H9 (cell line): ENCODE measurements at regions not wholly inside any gene's neighbourhood (a gene's known extent, or its start where the extent isn't known, plus 50 kb on each side); places are given as distances from the start of the nearest gene placed in this dataset.

ENCODE experiments used
- DNase-seq: peaks from one replicate; pipeline ENCODE4 v3.0.0-alpha.2; 2017
- H2AFZ ChIP-seq: one replicate; pipeline ENCODE4 v1.6.1; 2013; ENCODE audit warnings: mild to moderate bottlenecking, low read length, control low read depth, moderate library complexity
- H2AK5ac ChIP-seq: 2 replicates; pipeline ENCODE4 v1.6.1; 2013; ENCODE audit warnings: low read length, control low read depth, mixed read lengths; ENCODE audit not compliant: insufficient read length
- H2BK120ac ChIP-seq: one replicate; pipeline ENCODE4 v1.6.1; 2013; ENCODE audit warnings: low read depth, mild to moderate bottlenecking, low read length, control low read depth, inconsistent platforms; ENCODE audit not compliant: poor library complexity, severe bottlenecking
- H2BK12ac ChIP-seq: 2 replicates; pipeline ENCODE4 v1.6.1; 2013; ENCODE audit warnings: low read length, control low read depth, mixed read lengths, low read depth; ENCODE audit not compliant: insufficient read length
- H2BK15ac ChIP-seq: 2 replicates; pipeline ENCODE4 v1.6.1; 2013; ENCODE audit warnings: low read depth, low read length, control low read depth
- H2BK20ac ChIP-seq: one replicate; pipeline ENCODE4 v1.6.1; 2013; ENCODE audit warnings: low read depth, mild to moderate bottlenecking, low read length, control low read depth, inconsistent platforms; ENCODE audit not compliant: poor library complexity, severe bottlenecking
- H2BK5ac ChIP-seq: 2 replicates; pipeline ENCODE4 v1.6.1; 2013; ENCODE audit warnings: low read length, control low read depth, mixed read lengths; ENCODE audit not compliant: insufficient read length
- H3K14ac ChIP-seq: 2 replicates; pipeline ENCODE4 v1.6.1; 2013; ENCODE audit warnings: low read length, control low read depth; ENCODE audit not compliant: insufficient read depth
- H3K18ac ChIP-seq: 2 replicates; pipeline ENCODE4 v1.6.1; 2013; ENCODE audit warnings: low read depth, mild to moderate bottlenecking, mixed read lengths, low read length, control low read depth; ENCODE audit not compliant: insufficient read length
- H3K23ac ChIP-seq: 2 replicates; pipeline ENCODE4 v1.6.1; 2013; ENCODE audit warnings: low read length, control low read depth, mixed read lengths, low read depth; ENCODE audit not compliant: insufficient read length
- H3K23me2 ChIP-seq: 2 replicates; pipeline ENCODE4 v1.6.1; 2013; ENCODE audit warnings: low read depth, mild to moderate bottlenecking, mixed read lengths, low read length, control low read depth; ENCODE audit not compliant: insufficient read length, poor library complexity, severe bottlenecking
- H3K27ac ChIP-seq: 2 replicates; pipeline ENCODE4 v1.5.1; 2013; ENCODE audit warnings: low read length, control low read depth, mixed read lengths, low read depth; ENCODE audit not compliant: insufficient read length
- H3K27me3 ChIP-seq: 2 replicates; pipeline ENCODE4 v1.6.1; 2013; ENCODE audit warnings: low read length, control low read depth, inconsistent platforms; ENCODE audit not compliant: insufficient read depth
- H3K4ac ChIP-seq: 2 replicates; pipeline ENCODE4 v1.6.1; 2013; ENCODE audit warnings: low read depth, mild to moderate bottlenecking, control low read depth, inconsistent platforms, low read length, moderate library complexity
- H3K4me1 ChIP-seq: 2 replicates; pipeline ENCODE4 v1.6.1; 2013; ENCODE audit warnings: low read length, control low read depth, inconsistent platforms; ENCODE audit not compliant: insufficient read depth
- H3K4me2 ChIP-seq: 2 replicates; pipeline ENCODE4 v1.6.1; 2013; ENCODE audit warnings: low read length, control low read depth, mixed read lengths; ENCODE audit not compliant: insufficient read length, insufficient read depth
- H3K56ac ChIP-seq: 2 replicates; pipeline ENCODE4 v1.6.1; 2013; ENCODE audit warnings: low read depth, mild to moderate bottlenecking, mixed read lengths, low read length, control low read depth; ENCODE audit not compliant: insufficient read length
- H3K79me1 ChIP-seq: 2 replicates; pipeline ENCODE4 v1.6.1; 2013; ENCODE audit warnings: low read depth, mild to moderate bottlenecking, moderate library complexity, low read length, control low read depth, inconsistent platforms; ENCODE audit not compliant: insufficient read depth, poor library complexity, severe bottlenecking
- H3K79me2 ChIP-seq: 2 replicates; pipeline ENCODE4 v1.6.1; 2013; ENCODE audit warnings: low read length, control low read depth, inconsistent platforms; ENCODE audit not compliant: insufficient read depth
- H3K9ac ChIP-seq: 2 replicates; pipeline ENCODE4 v1.6.1; 2013; ENCODE audit warnings: low read length, control low read depth, mixed read lengths; ENCODE audit not compliant: insufficient read length; ENCODE audit errors: extremely low read depth
- H3K9me3 ChIP-seq: one replicate; pipeline ENCODE4 v1.6.1; 2013; ENCODE audit warnings: low read depth, low read length, inconsistent platforms; ENCODE audit not compliant: control insufficient read depth
- H3T11ph ChIP-seq: one replicate; pipeline ENCODE4 v1.6.1; 2013; ENCODE audit warnings: mild to moderate bottlenecking, low read length, control low read depth, inconsistent platforms
- H4K20me1 ChIP-seq: one replicate; pipeline ENCODE4 v1.6.1; 2013; ENCODE audit not compliant: control insufficient read depth, insufficient read length, insufficient read depth
- H4K5ac ChIP-seq: 2 replicates; pipeline ENCODE4 v1.6.1; 2013; ENCODE audit warnings: low read depth, mild to moderate bottlenecking, mixed read lengths, low read length, control low read depth; ENCODE audit not compliant: insufficient read length
- H4K8ac ChIP-seq: replicated peaks from 2 replicates; pipeline ENCODE4 v1.6.1; 2013; ENCODE audit warnings: low read length, control low read depth, mixed read lengths, low read depth; ENCODE audit not compliant: insufficient read length
- H4K91ac ChIP-seq: 2 replicates; pipeline ENCODE4 v1.6.1; 2013; ENCODE audit warnings: low read depth, mild to moderate bottlenecking, moderate library complexity, mixed read lengths, low read length, control low read depth; ENCODE audit not compliant: insufficient read length
- H3K27ac Mint-ChIP-seq, 3 experiments: 2 replicates in 2 of 3; 3 replicates in 1 of 3; pipeline ENCODE4 v1.8.0; 2020 to 2021; ENCODE audit warnings: mixed read lengths in 3 of 3, mild to moderate bottlenecking in 1 of 3, moderate library complexity in 1 of 3
- H3K27me3 Mint-ChIP-seq: 2 replicates; pipeline ENCODE4 v1.8.0; 2021; ENCODE audit warnings: low read depth, mild to moderate bottlenecking, moderate library complexity, mixed read lengths
- H3K36me3 Mint-ChIP-seq, 3 experiments: 2 replicates in 2 of 3; 3 replicates in 1 of 3; pipeline ENCODE4 v1.8.0; 2020 to 2021; ENCODE audit warnings: low read depth in 3 of 3, mixed read lengths in 3 of 3; ENCODE audit not compliant: insufficient read depth in 1 of 3
- H3K4me1 Mint-ChIP-seq, 2 experiments: 2 replicates each; pipeline ENCODE4 v1.8.0; 2020; ENCODE audit warnings: mixed read lengths in 2 of 2
- H3K4me3 Mint-ChIP-seq, 2 experiments: 2 replicates in 1 of 2; 3 replicates in 1 of 2; pipeline ENCODE4 v1.8.0; 2020 to 2021; ENCODE audit warnings: mild to moderate bottlenecking in 2 of 2, mixed read lengths in 2 of 2, moderate library complexity in 1 of 2
- H3K9me3 Mint-ChIP-seq, 2 experiments: 2 replicates in 1 of 2; 3 replicates in 1 of 2; pipeline ENCODE4 v1.8.0; 2020; ENCODE audit warnings: mild to moderate bottlenecking in 2 of 2, mixed read lengths in 2 of 2, moderate library complexity in 1 of 2
- WGBS: extraction: QIAGEN DNeasy Blood & Tissue Kit; methylation state at CpG from one replicate; pipeline ENCODE4 v1.1.7; 2013; ENCODE audit warnings: missing lambda C conversion rate, low lambda C conversion rate, mixed read lengths; ENCODE audit not compliant: insufficient read length; ENCODE audit errors: extremely low coverage; 5-methylcytosine and 5-hydroxymethylcytosine counted together
- TF ChIP-seq, protein P1 (sequence below): fragments of 200-600 bp; sonication (generic); conservative IDR thresholded peaks from 3 replicates; pipeline ENCODE4 v1.8.0; 2021; ENCODE audit warnings: antibody characterized with exemption, mild to moderate bottlenecking

- Histone ChIP-seq H2BK20ac (no peak overlapping the region), H3K23ac (no peak overlapping the region), H3K79me1 (no peaks in the 10 kb centered on the region), H4K8ac (no peak overlapping the region), H3K9ac (no peak overlapping the region), H3K4ac (no peak overlapping the region), H4K91ac (no peak overlapping the region), H2AFZ (no peak overlapping the region), H2BK15ac (no peak overlapping the region), H2BK120ac (no peak overlapping the region), H4K20me1 (no peaks in the 10 kb centered on the region), H3K79me2 (no peaks in the 10 kb centered on the region), H3K14ac (no peak overlapping the region), H4K5ac (no peak overlapping the region), H2AK5ac (no peak overlapping the region), H3K27ac (no peak overlapping the region), H3K4me2 (no peak overlapping the region), H3T11ph (no peak overlapping the region), H2BK12ac (no peak overlapping the region), H3K23me2 (no peaks in the 10 kb centered on the region), H2BK5ac (no peak overlapping the region), H3K4me1 (no peaks in the 10 kb centered on the region), H3K56ac (no peak overlapping the region), H3K9me3 (no peaks in the 10 kb centered on the region), H3K18ac (no peak overlapping the region), H3K27me3 (no peaks in the 10 kb centered on the region)
- TF ChIP-seq, protein P1, sequence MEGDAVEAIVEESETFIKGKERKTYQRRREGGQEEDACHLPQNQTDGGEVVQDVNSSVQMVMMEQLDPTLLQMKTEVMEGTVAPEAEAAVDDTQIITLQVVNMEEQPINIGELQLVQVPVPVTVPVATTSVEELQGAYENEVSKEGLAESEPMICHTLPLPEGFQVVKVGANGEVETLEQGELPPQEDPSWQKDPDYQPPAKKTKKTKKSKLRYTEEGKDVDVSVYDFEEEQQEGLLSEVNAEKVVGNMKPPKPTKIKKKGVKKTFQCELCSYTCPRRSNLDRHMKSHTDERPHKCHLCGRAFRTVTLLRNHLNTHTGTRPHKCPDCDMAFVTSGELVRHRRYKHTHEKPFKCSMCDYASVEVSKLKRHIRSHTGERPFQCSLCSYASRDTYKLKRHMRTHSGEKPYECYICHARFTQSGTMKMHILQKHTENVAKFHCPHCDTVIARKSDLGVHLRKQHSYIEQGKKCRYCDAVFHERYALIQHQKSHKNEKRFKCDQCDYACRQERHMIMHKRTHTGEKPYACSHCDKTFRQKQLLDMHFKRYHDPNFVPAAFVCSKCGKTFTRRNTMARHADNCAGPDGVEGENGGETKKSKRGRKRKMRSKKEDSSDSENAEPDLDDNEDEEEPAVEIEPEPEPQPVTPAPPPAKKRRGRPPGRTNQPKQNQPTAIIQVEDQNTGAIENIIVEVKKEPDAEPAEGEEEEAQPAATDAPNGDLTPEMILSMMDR = no peak
- Mint-ChIP-seq H3K36me3 (no peaks in the 10 kb centered on the region; a peak in 1 of 7 replicates), H3K27ac (no peak overlapping the region), H3K27me3 (peaks cover 2% of the 10 kb centered on the region), H3K9me3 (no peaks in the 10 kb centered on the region), H3K4me1 (peaks cover 8 to 10% of the 10 kb centered on the region in 2 experiments), H3K4me3 (no peak overlapping the region)
- no CpG with 5 or more reads among the region's 3 CpGs for WGBS
- DNase-seq = no peak
Observed at GRCh38 chr12:4052691-4053090, 179.5 kb upstream of the PARP11 start.
